ENCODE measurements at regions not wholly inside any gene's neighbourhood (a gene's known extent, or its start where the extent isn't known, plus 50 kb on each side); places are given as distances from the start of the nearest gene placed in this dataset.

DNA sequence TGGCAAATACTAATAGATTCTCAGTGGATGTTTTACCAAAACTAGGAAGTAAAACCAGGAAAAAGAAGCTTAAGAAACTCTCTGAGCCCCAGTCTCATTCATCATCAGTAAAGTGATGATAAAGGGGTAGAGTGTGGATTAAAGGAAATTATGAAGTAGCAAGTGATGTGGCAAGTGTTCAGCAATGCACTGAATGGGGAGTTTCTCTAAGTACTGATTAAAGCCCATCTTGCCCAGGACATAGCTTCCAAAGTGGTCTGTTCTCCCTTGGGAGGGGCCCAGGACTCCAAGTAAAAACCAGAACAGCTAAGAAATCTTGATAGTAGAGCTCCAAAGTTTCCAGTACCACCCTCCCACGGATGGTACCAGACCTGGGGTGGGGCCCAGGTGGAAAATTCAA is 137.3 kb downstream of the WNT5A start:
- intact Hi-C loops (cut with DNase I, micrococcal nuclease) = no loop called here
- ATAC-seq = no peak
- DNase-seq = no peak

DNA sequence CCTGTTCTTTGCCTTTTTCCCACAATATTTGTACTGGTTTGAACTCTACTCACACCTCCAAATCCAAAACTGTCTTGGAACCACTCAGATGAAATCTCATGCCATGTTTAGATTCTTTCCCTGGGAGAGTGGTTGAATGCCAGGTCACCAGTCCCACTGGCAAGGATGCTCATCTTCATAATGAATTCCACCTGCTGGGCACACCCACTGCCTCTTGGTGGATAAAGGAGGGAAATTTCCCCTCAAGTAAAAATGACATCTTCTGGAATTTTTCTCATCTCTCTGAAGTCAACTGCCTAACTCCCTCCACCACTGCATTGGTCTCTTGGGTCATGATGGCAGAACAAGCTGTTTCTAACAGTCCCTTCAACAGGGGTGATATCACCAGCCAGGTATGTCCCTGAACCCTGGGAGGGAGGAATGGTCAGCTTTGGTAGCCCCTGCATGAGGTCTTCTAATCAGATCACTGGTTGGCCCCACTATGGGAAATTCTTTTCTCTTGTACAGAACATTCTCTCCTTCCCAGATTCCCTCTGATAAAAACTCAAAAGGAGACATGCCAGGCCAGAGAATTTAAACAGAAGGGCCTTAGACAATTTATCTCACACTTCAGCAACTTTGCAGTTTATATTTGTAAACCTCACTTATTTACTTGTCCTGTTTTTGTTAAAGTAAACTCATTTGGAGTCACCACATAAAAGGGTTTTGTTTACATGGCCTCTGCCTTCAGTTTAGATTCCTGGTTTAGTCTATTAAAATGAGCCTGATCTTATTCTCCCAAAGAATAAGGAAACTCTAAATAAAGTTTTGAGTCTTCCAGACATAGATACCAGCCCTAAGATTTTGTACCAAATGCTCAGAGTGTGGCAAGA is 143.4 kb downstream of the WNT5A start:
- DNase-seq = no peak
- no peak for ATAC-seq
- intact Hi-C loops (cut with DNase I, micrococcal nuclease) = no loop called here

GRCh38 chr3:55341502-55342031 is 145.5 kb downstream of the WNT5A start:
- no peak for ATAC-seq
- intact Hi-C loops (cut with DNase I, micrococcal nuclease) = no loop called here

GRCh38 chr3:55339819-55340218 is 147.3 kb downstream of the WNT5A start:
- intact Hi-C loops (cut with DNase I, micrococcal nuclease) = no loop called here
- no peak for ATAC-seq
- DNase-seq = no peak

More at GRCh38 chr3:55341502-55342031, 145.5 kb downstream of the WNT5A start:
- DNase-seq = no peak

GRCh38 chr3:55339390-55339789 is 147.7 kb downstream of the WNT5A start:
- no peak for DNase-seq
- intact Hi-C loops (cut with DNase I, micrococcal nuclease) = no loop called here
- no peak for ATAC-seq

- ATAC-seq = no peak
- no peak for DNase-seq
- intact Hi-C loops (cut with DNase I, micrococcal nuclease) = no loop called here
Observed at GRCh38 chr3:55337641-55338180, 149.4 kb downstream of the WNT5A start.

DNA sequence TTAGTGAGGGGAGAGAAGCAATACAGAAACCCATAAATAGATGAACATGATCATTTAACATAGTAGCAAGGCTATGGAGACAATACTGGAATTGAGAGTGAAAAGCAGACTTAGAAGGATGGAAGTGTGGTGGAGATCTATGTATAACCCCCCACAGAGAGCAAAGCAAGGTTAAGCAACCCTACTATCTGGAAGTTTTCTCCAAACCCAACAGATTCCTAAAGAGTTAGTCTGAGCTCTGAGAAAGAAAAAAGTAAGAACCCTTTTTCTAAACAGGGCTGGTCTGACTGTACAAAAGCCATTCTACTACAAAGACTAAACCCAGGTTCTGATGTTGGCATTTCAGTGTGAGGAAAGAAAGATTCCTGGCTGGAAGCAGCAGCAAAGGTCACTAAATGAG is 153.2 kb downstream of the WNT5A start:
- DNase-seq = no peak
- no peak for ATAC-seq
- intact Hi-C loops (cut with DNase I, micrococcal nuclease) = no loop called here

DNA sequence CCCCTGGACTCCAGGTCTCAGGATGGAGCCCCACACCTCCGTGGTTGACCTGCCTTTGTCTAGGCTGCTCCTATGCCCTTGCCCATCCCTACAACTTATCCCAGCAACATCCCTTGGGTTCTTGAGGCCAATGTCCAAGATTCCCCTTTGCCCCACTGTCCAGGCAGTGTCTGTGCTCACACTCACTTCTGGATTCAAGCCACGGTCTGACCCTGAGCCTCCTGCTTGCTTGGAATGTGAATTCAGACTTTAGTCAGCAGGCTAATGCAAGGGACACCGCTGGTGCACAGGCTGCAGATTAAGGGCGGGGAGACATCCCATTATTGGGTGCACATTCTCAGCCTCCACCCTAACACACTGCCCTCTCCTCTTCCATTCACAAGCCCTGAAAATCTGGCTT is 154.1 kb downstream of the WNT5A start:
- intact Hi-C loops (cut with DNase I, micrococcal nuclease) = no loop called here
- no peak for ATAC-seq
- DNase-seq = no peak

GRCh38 chr3:55332176-55332575 is 154.9 kb downstream of the WNT5A start:
- no peak for ATAC-seq
- no peak for DNase-seq
- intact Hi-C loops (cut with DNase I, micrococcal nuclease) = no loop called here

DNA sequence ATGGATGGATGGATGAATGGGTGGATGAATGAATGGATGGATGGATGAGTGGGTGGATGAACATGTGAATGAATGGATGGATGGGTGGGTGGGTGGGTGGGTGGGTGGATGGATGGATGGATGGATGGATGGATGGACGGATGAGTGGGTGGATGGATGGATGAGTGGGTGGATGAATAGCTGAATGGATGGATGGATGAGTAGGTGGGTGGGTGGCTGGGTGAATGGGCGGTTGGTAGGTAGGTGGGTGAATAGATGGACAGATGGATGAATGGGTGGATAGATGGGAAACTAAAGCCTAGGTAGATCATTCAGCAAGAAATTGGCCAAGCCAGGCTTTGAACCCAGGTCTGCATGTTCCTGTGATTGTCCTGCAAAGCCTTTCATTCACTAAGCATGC is 155.6 kb downstream of the WNT5A start:
- intact Hi-C loops (cut with DNase I, micrococcal nuclease) = no loop called here

GRCh38 chr3:55330756-55331155 is 156.3 kb downstream of the WNT5A start:
- no peak for ATAC-seq

More for the DNA sequence above, 155.6 kb downstream of the WNT5A start:
- DNase-seq = no peak
- ATAC-seq = no peak

DNA sequence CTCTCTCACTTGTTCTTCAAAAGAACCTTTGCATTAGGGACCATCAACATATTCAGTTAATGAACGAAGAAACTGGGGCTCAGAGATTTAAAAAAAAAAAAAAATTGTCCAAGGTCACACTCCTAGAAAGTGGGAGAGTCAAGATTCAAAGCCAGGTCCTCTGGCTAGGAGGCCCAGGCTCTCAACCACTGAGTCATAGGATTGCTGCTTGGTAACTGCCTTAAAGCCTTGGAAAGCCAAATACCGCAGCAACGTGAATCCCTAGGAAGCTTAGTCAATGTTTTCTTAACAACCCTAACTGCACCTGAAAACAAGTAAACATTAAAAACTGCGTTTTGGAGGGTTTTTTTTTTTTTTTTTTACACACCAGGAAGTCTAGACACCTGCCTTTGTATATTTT is 156.8 kb downstream of the WNT5A start:
- intact Hi-C loops (cut with DNase I, micrococcal nuclease) = no loop called here
- DNase-seq (no peak), ATAC-seq (no peak)

More at GRCh38 chr3:55330756-55331155, 156.3 kb downstream of the WNT5A start:
- intact Hi-C loops (cut with DNase I, micrococcal nuclease) = no loop called here
- DNase-seq = no peak

- intact Hi-C loops (cut with DNase I, micrococcal nuclease) = no loop called here
- ATAC-seq (no peak), DNase-seq (no peak)
Observed at GRCh38 chr3:55329849-55330248, 157.3 kb downstream of the WNT5A start.

DNA sequence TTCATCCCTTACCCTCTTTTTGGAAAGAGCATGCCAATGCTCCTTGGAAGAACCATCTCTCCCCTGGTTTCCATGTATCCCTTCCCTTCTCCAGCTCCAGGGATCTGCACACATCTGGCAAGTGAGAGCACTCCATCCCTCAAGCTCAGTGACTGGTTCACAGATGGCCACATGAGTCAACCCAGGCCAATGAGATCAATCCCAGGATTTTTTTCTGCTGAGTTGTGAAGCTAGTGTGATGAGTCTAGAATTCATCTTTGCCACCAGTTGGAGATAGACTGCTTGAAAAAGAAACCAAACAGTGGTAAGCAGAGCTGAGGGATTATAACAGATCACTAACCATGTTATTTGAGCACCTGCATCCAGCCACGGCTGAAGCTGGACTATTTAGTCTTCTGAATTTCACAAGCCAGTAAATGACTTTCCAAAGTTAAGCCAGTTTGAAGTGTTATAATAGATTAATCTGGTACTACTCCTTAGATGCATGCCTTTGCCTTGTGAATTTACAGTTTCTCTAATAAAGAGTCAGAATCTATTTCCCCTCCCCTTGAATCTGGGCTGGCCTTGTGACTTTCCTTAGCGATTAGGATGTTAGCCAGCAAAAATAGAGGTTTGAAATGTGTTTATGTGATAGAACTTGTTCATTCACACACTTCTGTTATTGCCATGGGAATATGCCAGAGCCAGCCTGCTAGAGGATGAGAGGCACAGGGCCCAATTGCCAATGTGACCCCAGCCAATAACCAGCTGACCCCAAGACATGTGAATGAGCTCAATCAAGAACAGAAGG is 159.8 kb downstream of the WNT5A start:
- ATAC-seq = no peak
- intact Hi-C loops (cut with DNase I, micrococcal nuclease) = no loop called here
- DNase-seq = no peak

GRCh38 chr3:55322638-55323037 is 164.5 kb downstream of the WNT5A start:
- ATAC-seq = no peak
- intact Hi-C loops (cut with DNase I, micrococcal nuclease) = no loop called here
- DNase-seq = no peak

DNA sequence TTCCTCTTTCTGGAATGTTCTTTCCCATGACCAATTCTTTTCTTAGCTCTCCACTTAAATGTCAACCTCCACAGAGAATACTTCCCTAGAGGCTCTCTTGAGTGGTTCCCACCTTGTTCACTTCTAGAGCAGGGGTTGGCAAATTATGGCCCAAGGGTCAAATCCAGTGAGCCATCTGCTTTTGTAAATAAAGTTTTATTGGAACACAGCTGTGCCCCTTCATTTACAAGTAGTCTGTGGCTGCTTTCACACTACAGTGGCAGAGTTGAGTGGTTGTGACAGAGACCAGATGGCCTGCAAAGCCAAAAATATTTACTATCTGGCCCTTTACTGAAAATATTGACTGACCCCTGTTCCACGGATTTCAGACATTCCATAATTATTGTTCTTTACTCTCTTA is 166.2 kb downstream of the WNT5A start:
- intact Hi-C loops (cut with DNase I, micrococcal nuclease) = no loop called here
- ATAC-seq (no peak), DNase-seq (no peak)

GRCh38 chr3:55315396-55315795 is 171.7 kb downstream of the WNT5A start:
- DNase-seq (no peak), ATAC-seq (no peak)
- intact Hi-C loops (cut with DNase I, micrococcal nuclease) = no loop called here

DNA sequence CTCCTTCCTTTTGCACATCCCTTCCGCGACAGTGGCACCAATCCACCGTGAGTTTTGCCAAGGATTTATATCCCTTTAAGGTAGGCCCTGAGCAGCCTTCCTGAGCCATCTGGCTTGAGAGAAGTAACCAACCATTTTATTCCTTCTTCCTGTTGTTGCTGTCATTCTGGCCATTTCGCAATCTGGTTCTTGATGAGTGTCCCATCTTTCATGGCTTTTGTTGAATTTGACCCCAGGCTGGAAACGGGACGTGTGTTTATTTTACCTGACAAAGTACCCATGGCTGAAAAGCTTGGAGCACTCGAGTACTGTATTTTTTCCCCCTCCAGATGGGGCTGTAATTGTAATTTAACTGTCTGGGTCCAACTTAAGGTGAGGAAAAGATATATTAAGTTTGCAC is 173.4 kb downstream of the WNT5A start:
- intact Hi-C loops (cut with DNase I, micrococcal nuclease) = no loop called here
- ATAC-seq = no peak
- DNase-seq = no peak

- intact Hi-C loops (cut with DNase I, micrococcal nuclease) = no loop called here
- no peak for ATAC-seq
- no peak for DNase-seq
Observed at GRCh38 chr3:55309336-55309735, 177.8 kb downstream of the WNT5A start.

GRCh38 chr3:55307622-55308021 is 179.5 kb downstream of the WNT5A start:
- DNase-seq (no peak), ATAC-seq (no peak)
- intact Hi-C loops (cut with DNase I, micrococcal nuclease) = no loop called here

All from left colon (tissue), 2 donors.